Mucosa of rectum (tissue), 2 donors: ENCODE measurements at regions not wholly inside any gene's neighbourhood (a gene's known extent, or its start where the extent isn't known, plus 50 kb on each side); places are given as distances from the start of the nearest gene placed in this dataset.

Experiments
- H3K27ac ChIP-seq, 2 donors: one replicate each; pipeline ENCODE4 v1.7.0; 2013; ENCODE audit warnings: inconsistent platforms in 2 of 2, low read depth in 2 of 2, low read length in 2 of 2
- H3K27me3 ChIP-seq, 2 donors: one replicate each; pipeline ENCODE4 v1.7.0; 2013; ENCODE audit warnings: low read length in 2 of 2; ENCODE audit not compliant: control insufficient read depth in 2 of 2, insufficient read depth in 2 of 2
- H3K36me3 ChIP-seq, 2 donors: one replicate each; pipeline ENCODE4 v1.7.0; 2013; ENCODE audit warnings: low read length in 2 of 2; ENCODE audit not compliant: control insufficient read depth in 2 of 2, insufficient read depth in 2 of 2
- H3K4me1 ChIP-seq, 2 donors: one replicate each; pipeline ENCODE4 v1.7.0; 2013; ENCODE audit warnings: low read length in 2 of 2, mild to moderate bottlenecking in 1 of 2; ENCODE audit not compliant: control insufficient read depth in 2 of 2, insufficient read depth in 2 of 2
- H3K4me3 ChIP-seq, 2 donors: one replicate each; pipeline ENCODE4 v1.7.0; 2013; ENCODE audit warnings: low read length in 2 of 2
- H3K9ac ChIP-seq, 2 donors: one replicate each; pipeline ENCODE4 v1.7.0; 2013; ENCODE audit warnings: low read length in 2 of 2, low read depth in 1 of 2, mild to moderate bottlenecking in 1 of 2
- H3K9me3 ChIP-seq, 2 donors: one replicate each; pipeline ENCODE4 v1.7.0; 2013; ENCODE audit warnings: low read length in 2 of 2; ENCODE audit not compliant: control insufficient read depth in 2 of 2
- donor health status: healthy.
- donor health status: Normal muscosa, but diverticular disease.

DNA sequence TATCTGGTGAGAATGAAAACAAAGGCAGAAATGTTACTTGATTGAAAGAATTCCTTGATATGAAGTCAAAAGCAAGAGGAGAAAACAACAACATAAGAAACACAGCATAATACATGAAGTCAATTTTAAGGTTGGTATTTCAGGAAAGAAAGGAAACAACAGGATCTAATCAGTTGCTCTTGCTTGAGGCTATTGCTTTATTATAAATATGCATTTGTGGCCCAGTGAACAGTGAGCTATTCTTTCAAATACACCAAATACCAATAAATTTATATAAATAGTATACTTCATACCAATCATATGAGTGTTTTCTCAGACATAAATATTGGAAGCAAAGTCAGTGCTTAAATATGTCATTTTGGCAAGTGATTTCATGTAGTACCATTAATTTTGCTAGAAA, 806.6 kb downstream of the NXPH1 start:
- Histone ChIP-seq H3K4me1 (no peaks in the 10 kb centered on the region), H3K36me3 (no peaks in the 10 kb centered on the region), H3K9ac (no peak overlapping the region), H3K27me3 (no peaks in the 10 kb centered on the region), H3K4me3 (no peak overlapping the region), H3K27ac (no peak overlapping the region), H3K9me3 (no peaks in the 10 kb centered on the region)

- Histone ChIP-seq H3K9me3 (no peaks in the 10 kb centered on the region), H3K27me3 (no peaks in the 10 kb centered on the region), H3K27ac (no peak overlapping the region), H3K4me3 (no peak overlapping the region), H3K4me1 (no peaks in the 10 kb centered on the region), H3K9ac (no peak overlapping the region), H3K36me3 (no peaks in the 10 kb centered on the region)
Measured at GRCh38 chr7:9241826-9242225, 808.4 kb downstream of the NXPH1 start.

DNA sequence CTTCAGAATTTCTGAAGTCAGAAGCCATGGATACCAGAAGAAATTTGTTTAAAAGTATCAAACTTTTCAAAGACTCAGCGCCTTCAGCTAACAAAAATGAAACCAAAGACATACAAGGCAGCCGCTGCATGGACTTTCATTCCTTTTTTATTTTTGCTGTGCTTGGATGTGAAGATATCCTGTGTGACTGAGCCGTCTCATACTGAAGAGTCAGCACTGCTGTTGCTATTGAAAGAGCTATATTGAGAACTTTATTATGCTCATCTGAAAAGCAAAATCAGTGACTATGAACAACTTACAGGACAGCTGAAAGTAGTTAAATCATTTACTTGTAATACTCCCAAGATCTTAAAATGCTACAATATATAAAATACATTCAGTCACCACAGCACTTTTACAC, 809.2 kb downstream of the NXPH1 start:
- no peak overlapping the region for H3K27ac ChIP-seq
- H3K27me3 ChIP-seq: no peaks in the 10 kb centered on the region
- H3K9ac ChIP-seq: no peak overlapping the region
- no peaks in the 10 kb centered on the region for H3K4me1 ChIP-seq
- H3K36me3 ChIP-seq: no peaks in the 10 kb centered on the region
- H3K4me3 ChIP-seq: no peak overlapping the region
- no peaks in the 10 kb centered on the region for H3K9me3 ChIP-seq

DNA sequence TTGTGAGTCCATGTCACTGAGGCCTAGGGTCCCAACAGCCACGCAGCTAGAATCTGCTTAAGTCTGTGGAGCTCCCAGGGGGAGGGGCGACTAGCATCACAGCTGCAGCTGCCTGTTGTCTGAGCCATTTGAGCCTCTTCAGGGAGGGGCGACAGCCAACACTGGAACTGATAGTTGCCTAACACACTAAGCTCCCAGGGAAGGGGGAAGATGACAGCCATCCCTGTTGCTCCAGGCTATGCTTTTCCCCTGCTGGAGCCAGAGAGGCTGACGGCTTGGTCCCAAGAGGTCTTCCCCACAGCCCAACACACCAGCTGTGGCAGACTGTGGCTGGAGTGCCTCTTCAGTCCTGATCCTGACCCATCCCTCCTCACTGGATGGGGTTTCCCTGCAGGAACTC, 817.5 kb downstream of the NXPH1 start:
- H3K4me3 ChIP-seq: no peak overlapping the region
- no peaks in the 10 kb centered on the region for H3K4me1 ChIP-seq
- H3K9me3 ChIP-seq: peaks cover 0 to 8% of the 10 kb centered on the region in 2 donors
- H3K9ac ChIP-seq: no peak overlapping the region
- no peak overlapping the region for H3K27ac ChIP-seq
- no peaks in the 10 kb centered on the region for H3K27me3 ChIP-seq
- no peaks in the 10 kb centered on the region for H3K36me3 ChIP-seq

GRCh38 chr7:9264395-9264794, 831.0 kb downstream of the NXPH1 start:
- H3K36me3 ChIP-seq: no peaks in the 10 kb centered on the region
- no peaks in the 10 kb centered on the region for H3K27me3 ChIP-seq
- H3K27ac ChIP-seq: no peak overlapping the region
- H3K4me3 ChIP-seq: no peak overlapping the region
- no peak overlapping the region for H3K9ac ChIP-seq
- H3K9me3 ChIP-seq: peaks cover 0 to 2% of the 10 kb centered on the region in 2 donors
- no peaks in the 10 kb centered on the region for H3K4me1 ChIP-seq

DNA sequence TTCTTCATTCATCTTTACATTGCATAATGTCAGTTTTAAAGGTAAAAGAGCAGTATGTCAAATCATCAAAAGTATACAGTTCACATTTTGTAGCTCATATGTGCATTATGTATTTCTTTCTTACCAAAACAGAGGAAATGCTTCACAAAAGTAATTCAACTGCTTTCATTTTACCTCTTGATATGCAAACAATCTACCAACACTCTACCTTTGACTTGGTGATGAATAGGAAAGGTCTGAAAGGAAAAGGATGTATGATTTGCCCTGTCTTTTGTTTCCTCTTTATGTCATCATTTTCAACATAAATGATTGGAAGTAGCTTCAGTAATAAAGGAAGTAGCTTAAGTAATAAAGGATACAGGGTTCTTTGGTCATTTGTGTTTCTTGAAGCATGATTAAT, 846.7 kb downstream of the NXPH1 start:
- Histone ChIP-seq H3K27me3 (no peaks in the 10 kb centered on the region), H3K36me3 (no peaks in the 10 kb centered on the region), H3K4me1 (no peaks in the 10 kb centered on the region), H3K9me3 (peaks cover 0 to 4% of the 10 kb centered on the region in 2 donors), H3K27ac (no peak overlapping the region), H3K4me3 (no peak overlapping the region), H3K9ac (no peak overlapping the region)

DNA sequence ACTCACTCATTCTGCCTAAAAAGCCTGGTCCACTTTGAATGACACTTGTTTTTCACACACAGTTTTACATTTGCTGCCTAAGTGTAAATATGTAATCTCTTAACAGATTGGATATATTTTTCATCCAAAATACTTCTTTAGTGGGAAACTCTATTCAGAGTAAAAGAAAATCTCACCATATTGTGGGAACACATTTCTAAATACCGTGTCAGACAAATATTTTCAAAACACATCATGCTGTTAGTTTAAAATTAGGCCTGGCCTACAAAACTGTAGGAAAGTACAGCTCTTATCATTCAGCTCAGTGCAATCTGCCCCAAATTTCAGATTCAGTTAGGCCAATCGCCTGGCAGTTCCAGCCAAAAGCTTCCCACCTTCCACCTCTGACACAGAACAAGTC, 849.8 kb downstream of the NXPH1 start:
- H3K4me3 ChIP-seq: no peak overlapping the region
- H3K27ac ChIP-seq: no peak overlapping the region
- H3K27me3 ChIP-seq: no peaks in the 10 kb centered on the region
- H3K36me3 ChIP-seq: no peaks in the 10 kb centered on the region
- H3K9ac ChIP-seq: no peak overlapping the region
- H3K9me3 ChIP-seq: peaks cover 0 to 4% of the 10 kb centered on the region in 2 donors
- H3K4me1 ChIP-seq: no peaks in the 10 kb centered on the region

- Histone ChIP-seq H3K9ac (no peak overlapping the region), H3K9me3 (peaks cover 0 to 3% of the 10 kb centered on the region in 2 donors), H3K4me1 (no peaks in the 10 kb centered on the region), H3K27ac (no peak overlapping the region), H3K27me3 (no peaks in the 10 kb centered on the region), H3K4me3 (no peak overlapping the region), H3K36me3 (no peaks in the 10 kb centered on the region)
Measured at GRCh38 chr7:9302436-9302835, 869.0 kb downstream of the NXPH1 start.

DNA sequence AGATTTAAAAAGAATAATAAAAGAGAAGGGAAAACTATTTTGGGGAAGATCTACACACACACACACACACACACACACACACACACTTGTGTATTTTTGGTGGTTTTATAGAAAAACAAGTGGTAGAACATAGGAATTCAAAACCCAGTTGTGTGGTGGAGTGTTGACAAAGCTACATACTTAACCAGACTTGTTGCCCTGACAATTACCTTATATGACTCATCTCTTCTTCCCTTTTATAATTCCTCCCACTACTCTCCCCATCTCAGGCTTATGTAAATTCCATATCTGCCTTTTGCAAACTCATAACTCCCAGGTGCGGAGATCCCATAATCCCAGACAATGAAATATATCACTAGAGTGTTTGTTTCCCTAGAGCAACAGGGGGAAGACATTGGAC, 873.7 kb downstream of the NXPH1 start:
- Histone ChIP-seq H3K9me3 (peaks cover 0 to 3% of the 10 kb centered on the region in 2 donors), H3K4me1 (no peaks in the 10 kb centered on the region), H3K9ac (no peak overlapping the region), H3K27ac (no peak overlapping the region), H3K27me3 (no peaks in the 10 kb centered on the region), H3K36me3 (no peaks in the 10 kb centered on the region), H3K4me3 (no peak overlapping the region)

DNA sequence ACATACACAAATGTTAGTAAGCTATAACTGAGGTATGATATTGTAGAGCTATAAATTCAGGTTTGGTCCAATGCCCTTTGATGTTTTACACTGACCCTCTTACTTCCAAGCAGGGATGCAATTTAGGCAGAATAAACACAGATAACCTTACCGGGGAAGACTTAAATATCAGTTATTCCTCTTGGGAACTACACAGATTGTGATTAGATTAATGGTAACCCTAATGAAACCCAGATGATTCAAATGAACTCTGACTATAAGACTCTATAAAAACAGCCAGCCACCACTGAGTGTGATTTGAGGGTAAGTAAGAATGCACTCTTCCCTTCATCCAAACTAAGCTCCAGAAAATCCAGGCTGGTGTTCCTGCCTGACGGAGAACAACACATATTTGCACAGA, 891.1 kb downstream of the NXPH1 start:
- H3K9ac ChIP-seq: no peak overlapping the region
- H3K36me3 ChIP-seq: no peaks in the 10 kb centered on the region
- H3K27ac ChIP-seq: no peak overlapping the region
- H3K9me3 ChIP-seq: peaks cover 0 to 3% of the 10 kb centered on the region in 2 donors
- H3K4me3 ChIP-seq: no peak overlapping the region
- no peaks in the 10 kb centered on the region for H3K27me3 ChIP-seq
- no peaks in the 10 kb centered on the region for H3K4me1 ChIP-seq

DNA sequence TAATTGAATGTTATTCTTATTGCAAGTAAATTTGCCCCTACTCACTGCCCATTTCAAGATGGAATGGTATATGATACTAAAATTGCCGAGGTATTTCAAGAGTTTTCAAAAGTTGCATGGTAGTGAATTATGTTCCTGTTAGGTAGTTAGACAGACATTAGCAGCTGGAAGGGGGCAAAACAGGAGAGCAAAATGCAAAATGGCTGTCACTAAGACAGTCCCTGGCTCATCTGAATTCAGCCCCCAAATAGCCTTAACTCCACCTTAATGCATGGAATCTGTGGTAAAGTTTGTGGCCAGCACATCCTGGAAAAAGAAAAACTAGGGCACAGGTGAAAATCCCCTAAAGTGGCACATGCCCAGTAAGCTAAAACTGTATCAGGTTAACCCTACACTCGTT, 894.9 kb downstream of the NXPH1 start:
- H3K36me3 ChIP-seq: no peaks in the 10 kb centered on the region
- H3K4me3 ChIP-seq: no peak overlapping the region
- H3K9me3 ChIP-seq: no peaks in the 10 kb centered on the region
- no peaks in the 10 kb centered on the region for H3K27me3 ChIP-seq
- no peaks in the 10 kb centered on the region for H3K4me1 ChIP-seq
- no peak overlapping the region for H3K27ac ChIP-seq
- H3K9ac ChIP-seq: no peak overlapping the region
